Esophagus muscularis mucosa (tissue), 4 donors: ENCODE measurements at regions not wholly inside any gene's neighbourhood (a gene's known extent, or its start where the extent isn't known, plus 50 kb on each side); places are given as distances from the start of the nearest gene placed in this dataset.

Experiments
- DNase-seq: peaks from one replicate; pipeline ENCODE4 v3.0.0-alpha.2; 2017; ENCODE audit errors: extremely low spot score
- H3K27ac ChIP-seq, 4 donors: fragments of 200-600 bp; sonication (generic); replicated peaks in 1 of 4; 1 replicate in 3 of 4; 2 replicates in 1 of 4; pipeline ENCODE4 v1.5.1; 2016 to 2019; ENCODE audit warnings: mild to moderate bottlenecking in 1 of 4
- H3K27me3 ChIP-seq, 4 donors: fragments of 200-600 bp; sonication (generic); one replicate each; pipeline versions ENCODE4 v1.5.1 to v1.6.0; 2016 to 2019
- H3K36me3 ChIP-seq, 4 donors: fragments of 200-600 bp; sonication (generic); one replicate each; pipeline ENCODE4 v1.5.1; 2016 to 2019
- H3K4me1 ChIP-seq, 4 donors: fragments of 200-600 bp; sonication (generic); one replicate each; pipeline ENCODE4 v1.5.1; 2016 to 2019
- H3K4me3 ChIP-seq, 4 donors: fragments of 200-600 bp; sonication (generic); 1 replicate in 2 of 4; 2 replicates in 2 of 4; pipeline ENCODE4 v1.5.1; 2016 to 2019; ENCODE audit warnings: mild to moderate bottlenecking in 4 of 4, moderate library complexity in 1 of 4
- H3K9me3 ChIP-seq, 4 donors: fragments of 200-600 bp; sonication (generic); 1 replicate in 3 of 4; 2 replicates in 1 of 4; pipeline ENCODE4 v1.5.1; 2016 to 2019
- EP300 ChIP-seq: sonication (generic); formaldehyde crosslinking; IDR thresholded peaks from one replicate; pipeline ENCODE4 v1.6.1; 2017; ENCODE audit warnings: antibody characterized with exemption
- POLR2A ChIP-seq: fragments of 450-650 bp; IDR thresholded peaks from one replicate; pipeline ENCODE4 v1.6.1; 2017; ENCODE audit warnings: antibody characterized with exemption, moderate library complexity, mild to moderate bottlenecking, low read depth
- POLR2AphosphoS5 ChIP-seq, 2 donors: sonication (generic); formaldehyde crosslinking; IDR thresholded peaks; one replicate each; pipeline ENCODE4 v1.6.1; 2017; ENCODE audit warnings: antibody characterized with exemption in 2 of 2
- WGBS: methylation state at CpG from one replicate; pipeline ENCODE4 v1.1.5; 2018; 5-methylcytosine and 5-hydroxymethylcytosine counted together
- intact Hi-C: fragments of 100-400 bp; cut with DNase I; formaldehyde crosslinking; loops from one replicate; pipeline ENCODE4 v1.15.1; 2023
- TF ChIP-seq, protein P1 (sequence below), 3 experiments: fragments of 200-600 bp in 2 of 3; fragments of 450-650 bp in 1 of 3; sonication (generic) in 2 of 3; IDR thresholded peaks; one replicate each; pipeline ENCODE4 v1.5.1; 2017 to 2019; ENCODE audit warnings: antibody characterized with exemption in 3 of 3, mild to moderate bottlenecking in 2 of 3, moderate library complexity in 1 of 3

DNA sequence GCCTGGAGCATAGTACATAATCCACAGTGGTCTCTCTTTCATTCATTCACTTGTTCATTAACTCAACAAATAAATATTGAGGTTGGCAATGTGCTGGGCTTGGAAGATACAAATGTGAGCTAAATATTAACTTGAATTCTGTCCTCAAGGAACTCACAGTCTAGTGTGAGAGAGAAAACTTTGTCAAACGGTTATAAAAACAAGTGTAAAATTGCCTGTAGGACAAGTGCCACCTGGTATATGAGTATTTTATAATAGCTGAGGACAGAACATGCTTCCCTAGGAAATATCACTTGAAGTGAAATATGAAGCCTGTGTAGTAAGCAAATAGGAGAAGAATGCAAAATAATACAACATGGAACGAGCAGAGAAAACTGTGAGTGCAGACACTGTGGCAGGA is 173.1 kb upstream of the CMC1 start:
- TF ChIP-seq EP300 (no peak), POLR2A (no peak), POLR2AphosphoS5 (IDR thresholded peaks at IDR 0.05) (no peak)
- TF ChIP-seq, protein P1, sequence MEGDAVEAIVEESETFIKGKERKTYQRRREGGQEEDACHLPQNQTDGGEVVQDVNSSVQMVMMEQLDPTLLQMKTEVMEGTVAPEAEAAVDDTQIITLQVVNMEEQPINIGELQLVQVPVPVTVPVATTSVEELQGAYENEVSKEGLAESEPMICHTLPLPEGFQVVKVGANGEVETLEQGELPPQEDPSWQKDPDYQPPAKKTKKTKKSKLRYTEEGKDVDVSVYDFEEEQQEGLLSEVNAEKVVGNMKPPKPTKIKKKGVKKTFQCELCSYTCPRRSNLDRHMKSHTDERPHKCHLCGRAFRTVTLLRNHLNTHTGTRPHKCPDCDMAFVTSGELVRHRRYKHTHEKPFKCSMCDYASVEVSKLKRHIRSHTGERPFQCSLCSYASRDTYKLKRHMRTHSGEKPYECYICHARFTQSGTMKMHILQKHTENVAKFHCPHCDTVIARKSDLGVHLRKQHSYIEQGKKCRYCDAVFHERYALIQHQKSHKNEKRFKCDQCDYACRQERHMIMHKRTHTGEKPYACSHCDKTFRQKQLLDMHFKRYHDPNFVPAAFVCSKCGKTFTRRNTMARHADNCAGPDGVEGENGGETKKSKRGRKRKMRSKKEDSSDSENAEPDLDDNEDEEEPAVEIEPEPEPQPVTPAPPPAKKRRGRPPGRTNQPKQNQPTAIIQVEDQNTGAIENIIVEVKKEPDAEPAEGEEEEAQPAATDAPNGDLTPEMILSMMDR (IDR thresholded peaks at IDR 0.05): no peak
- Histone ChIP-seq H3K9me3 (peaks cover 0 to 19% (median 10%) of the 10 kb centered on the region in 4 donors), H3K27ac (no peak overlapping the region), H3K4me1 (no peaks in the 10 kb centered on the region), H3K27me3 (no peaks in the 10 kb centered on the region), H3K4me3 (no peak overlapping the region), H3K36me3 (no peaks in the 10 kb centered on the region)
- 41% methylated on average over 2 of the region's 2 CpGs for WGBS
- DNase-seq: no peak
- intact Hi-C loops: no loop called here

DNA sequence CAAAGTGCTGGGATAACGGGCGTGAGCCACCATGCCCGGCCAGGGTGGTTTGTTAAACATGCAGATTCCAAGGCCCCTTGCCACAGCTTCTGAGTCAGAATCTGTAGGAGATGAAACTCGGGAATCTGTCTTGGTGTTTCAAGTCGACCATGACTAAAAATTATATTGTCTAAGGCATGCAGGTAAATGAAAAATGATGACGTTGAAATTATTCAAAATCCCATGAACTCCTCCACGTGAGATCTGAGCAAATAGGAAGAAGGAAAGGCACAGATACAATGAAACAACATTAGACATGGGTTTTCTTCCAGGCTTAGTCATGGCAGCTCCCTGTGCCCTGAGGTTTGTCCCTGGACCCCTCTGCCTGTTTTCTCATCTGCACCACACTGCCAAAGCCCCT is 172.0 kb upstream of the CMC1 start:
- no peak for DNase-seq
- no peaks in the 10 kb centered on the region for H3K4me1 ChIP-seq
- intact Hi-C loops: no loop called here
- WGBS: 83% methylated on average over 7 of the region's 7 CpGs
- H3K27ac ChIP-seq: no peak overlapping the region
- no peak for TF ChIP-seq POLR2A
- no peak for TF ChIP-seq POLR2AphosphoS5 (IDR thresholded peaks at IDR 0.05)
- TF ChIP-seq, protein P1 (IDR thresholded peaks at IDR 0.05): no peak
- TF ChIP-seq EP300: no peak
- no peak overlapping the region for H3K4me3 ChIP-seq
- H3K9me3 ChIP-seq: peaks cover 0 to 19% (median 10%) of the 10 kb centered on the region in 4 donors
- no peaks in the 10 kb centered on the region for H3K27me3 ChIP-seq
- H3K36me3 ChIP-seq: no peaks in the 10 kb centered on the region

DNA sequence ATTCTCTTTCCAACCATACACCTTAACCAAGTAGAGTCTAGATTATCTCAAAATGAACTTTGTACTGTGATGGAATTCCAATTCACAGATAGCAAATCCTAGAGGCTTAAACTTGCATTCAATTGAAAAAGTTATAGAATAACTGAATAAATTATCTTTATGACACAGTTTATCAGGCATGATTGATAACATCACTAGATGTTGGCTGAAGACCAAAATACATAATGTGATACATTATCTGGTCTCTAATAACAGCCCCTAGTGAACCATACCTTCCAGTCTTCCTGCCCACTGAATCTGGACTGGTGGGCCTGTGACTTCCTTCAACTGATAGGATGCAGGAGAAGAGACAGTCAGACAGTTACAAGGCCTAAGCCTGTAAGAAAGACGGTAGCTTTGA is 165.2 kb upstream of the CMC1 start:
- Histone ChIP-seq H3K4me3 (no peak overlapping the region), H3K36me3 (no peaks in the 10 kb centered on the region), H3K27ac (no peak overlapping the region), H3K27me3 (no peaks in the 10 kb centered on the region), H3K4me1 (no peaks in the 10 kb centered on the region), H3K9me3 (no peaks in the 10 kb centered on the region)
- DNase-seq: no peak
- intact Hi-C loops: no loop called here
- 100% methylated on average over 1 of the region's 1 CpG for WGBS
- TF ChIP-seq POLR2AphosphoS5 (IDR thresholded peaks at IDR 0.05): no peak
- TF ChIP-seq, protein P1 (IDR thresholded peaks at IDR 0.05): no peak
- no peak for TF ChIP-seq EP300
- no peak for TF ChIP-seq POLR2A

DNA sequence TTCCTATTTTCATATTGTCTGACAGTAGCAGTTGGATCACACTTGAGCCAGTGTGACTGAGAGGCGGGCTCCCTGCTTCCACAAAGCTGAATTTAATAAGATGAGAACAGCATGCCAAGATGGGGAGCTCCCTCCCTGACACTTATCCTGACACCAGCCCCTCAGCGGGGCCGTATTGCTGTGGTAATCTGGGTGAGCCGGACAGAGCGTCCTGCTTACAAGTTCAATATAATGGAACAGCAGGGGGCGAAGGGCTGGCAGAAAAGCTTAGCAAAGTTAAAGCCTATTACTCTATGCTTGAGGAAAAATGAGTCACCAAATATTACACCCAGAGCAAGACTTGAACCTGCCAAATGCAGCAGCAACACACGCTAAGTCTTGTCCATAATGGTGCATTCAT is 163.8 kb upstream of the CMC1 start:
- intact Hi-C loops: no loop called here
- Histone ChIP-seq H3K4me1 (no peaks in the 10 kb centered on the region), H3K9me3 (no peaks in the 10 kb centered on the region), H3K27me3 (no peaks in the 10 kb centered on the region), H3K27ac (no peak overlapping the region), H3K36me3 (no peaks in the 10 kb centered on the region), H3K4me3 (no peak overlapping the region)
- DNase-seq: no peak
- WGBS: 44% methylated on average over 7 of the region's 7 CpGs
- TF ChIP-seq POLR2A: no peak
- TF ChIP-seq, protein P1 (IDR thresholded peaks at IDR 0.05): peak in 1 of 3 experiments; percentile 11

DNA sequence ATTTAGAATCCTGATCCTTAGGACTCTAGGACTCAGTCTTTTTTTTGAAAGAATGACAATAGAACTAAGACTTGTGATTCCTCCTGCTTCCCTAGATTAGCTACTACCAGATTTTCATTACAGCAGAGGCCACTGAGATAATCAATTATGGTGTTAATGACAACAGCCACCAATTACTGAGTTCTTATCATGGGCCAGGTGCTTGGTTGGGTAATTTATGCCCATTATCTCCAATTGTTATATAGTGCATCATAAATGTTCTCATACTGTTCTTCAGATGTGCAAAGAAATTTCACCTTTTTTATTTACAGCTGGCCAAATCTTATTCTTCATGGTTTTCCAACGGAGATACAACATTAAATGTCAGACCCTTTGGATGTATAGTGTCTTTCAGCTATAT is 162.9 kb upstream of the CMC1 start:
- no peaks in the 10 kb centered on the region for H3K36me3 ChIP-seq
- H3K9me3 ChIP-seq: no peaks in the 10 kb centered on the region
- no peak overlapping the region for H3K4me3 ChIP-seq
- intact Hi-C loops: no loop called here
- H3K27ac ChIP-seq: no peak overlapping the region
- no peaks in the 10 kb centered on the region for H3K27me3 ChIP-seq
- DNase-seq: no peak
- no peaks in the 10 kb centered on the region for H3K4me1 ChIP-seq
- TF ChIP-seq EP300 (no peak), POLR2AphosphoS5 (IDR thresholded peaks at IDR 0.05) (no peak), POLR2A (no peak)
- TF ChIP-seq, protein P1 (IDR thresholded peaks at IDR 0.05): no peak
- WGBS: 60% methylated on average over 1 of the region's 1 CpG
